ENCODE measurements at regions not wholly inside any gene's neighbourhood (a gene's known extent, or its start where the extent isn't known, plus 50 kb on each side); places are given as distances from the start of the nearest gene placed in this dataset.
"Not testable (repeated sequence)": the region's sequence is repeated elsewhere in the genome, so short reads cannot be mapped to it uniquely, and the experiment has no call there.

DNA sequence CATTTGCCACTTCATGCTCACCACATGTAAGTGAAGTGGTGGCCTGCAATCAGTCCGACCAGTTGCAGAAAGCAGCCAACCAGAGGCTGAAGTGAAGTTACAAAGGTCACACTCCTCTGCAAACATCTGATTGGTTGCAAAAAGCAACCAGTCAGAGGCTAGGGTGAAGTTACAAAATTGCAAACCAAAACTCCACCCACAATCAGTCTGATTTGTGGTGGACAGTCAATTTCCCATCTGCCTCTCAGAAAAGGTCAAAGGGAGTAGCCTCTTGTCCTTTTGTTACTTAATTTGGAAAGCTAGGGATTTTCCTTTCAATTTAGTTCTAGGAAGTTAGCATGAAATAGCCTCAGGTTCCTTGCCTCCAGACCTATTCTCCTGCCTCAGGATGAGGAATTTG lies 185.0 kb downstream of the UXS1 start:
- intact Hi-C loops (cut with micrococcal nuclease): no loop called here

DNA sequence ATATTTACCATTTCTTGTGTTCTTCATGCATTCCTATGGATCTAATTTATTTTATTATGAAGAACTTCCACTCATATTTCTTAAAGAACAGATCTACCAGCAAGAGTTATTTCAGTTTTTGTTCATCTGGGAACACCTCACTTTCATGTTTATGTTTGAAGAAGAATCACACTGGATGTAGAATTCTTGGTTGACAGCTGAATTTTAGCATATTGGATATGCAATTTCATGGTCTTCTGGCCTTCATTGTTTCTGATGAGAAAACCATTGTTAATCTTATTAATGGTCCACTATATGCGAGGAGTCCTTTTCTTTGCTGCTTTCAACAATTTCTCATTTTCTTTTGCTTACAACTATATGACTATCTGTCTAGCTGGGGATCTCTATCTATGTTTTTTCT lies 189.2 kb downstream of the UXS1 start:
- intact Hi-C loops (cut with micrococcal nuclease): no loop called here

DNA sequence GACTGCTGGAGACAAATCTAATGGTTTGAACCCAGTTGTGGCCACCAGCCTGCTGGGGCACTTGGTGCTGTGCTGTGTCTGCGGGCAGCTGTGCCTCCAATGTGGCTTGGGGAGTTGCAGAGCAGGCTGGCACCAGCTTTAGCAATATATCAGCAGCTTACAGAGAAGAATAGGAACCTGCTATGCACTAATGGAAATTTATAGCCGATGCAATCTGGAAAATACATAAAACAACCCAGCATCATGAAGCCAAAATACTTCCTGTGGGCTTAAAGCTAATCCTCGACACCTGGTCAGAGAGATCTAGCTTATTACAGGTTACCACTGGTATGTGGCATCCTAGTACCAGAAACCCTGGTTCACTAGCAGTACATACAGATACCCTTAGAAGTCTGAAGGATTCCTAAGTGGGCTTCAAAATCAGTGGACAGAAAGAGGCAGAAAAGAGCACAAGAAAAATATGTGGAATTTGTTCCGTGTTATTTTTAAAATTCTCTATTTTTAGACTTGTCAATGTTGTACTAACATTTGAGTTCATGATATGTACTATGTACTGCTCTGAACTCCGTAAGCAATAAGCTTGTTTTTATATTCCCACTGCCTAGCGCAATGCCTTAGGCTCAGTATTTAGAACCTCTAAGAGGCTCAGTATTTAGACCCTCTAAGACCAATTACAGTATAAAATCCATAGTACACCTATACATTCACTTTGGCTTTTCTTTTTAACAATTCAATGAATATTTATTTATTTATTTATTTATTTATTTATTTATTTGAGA lies 194.7 kb downstream of the UXS1 start:
- intact Hi-C loops (cut with micrococcal nuclease): no loop called here

DNA sequence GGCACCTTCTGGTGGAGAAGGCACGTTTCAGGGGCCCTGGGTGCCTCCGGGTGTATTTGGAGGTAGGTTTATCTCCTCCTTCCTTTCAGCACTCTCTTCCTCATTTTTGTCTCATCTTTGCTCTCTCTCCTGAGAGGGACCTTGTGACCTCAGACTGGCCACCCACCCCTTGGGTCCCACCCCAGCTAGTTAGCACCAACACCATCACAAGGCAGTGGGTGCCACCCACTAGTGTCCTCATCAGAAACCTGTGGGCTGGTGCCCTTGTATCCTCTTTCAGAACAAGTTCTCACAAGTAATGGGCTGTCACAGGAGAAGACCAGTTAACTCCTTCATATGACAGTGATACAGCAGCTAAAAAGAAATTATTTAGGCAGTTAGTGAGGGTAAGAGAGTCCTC lies 196.4 kb downstream of the UXS1 start:
- intact Hi-C loops (cut with micrococcal nuclease): no loop called here

DNA sequence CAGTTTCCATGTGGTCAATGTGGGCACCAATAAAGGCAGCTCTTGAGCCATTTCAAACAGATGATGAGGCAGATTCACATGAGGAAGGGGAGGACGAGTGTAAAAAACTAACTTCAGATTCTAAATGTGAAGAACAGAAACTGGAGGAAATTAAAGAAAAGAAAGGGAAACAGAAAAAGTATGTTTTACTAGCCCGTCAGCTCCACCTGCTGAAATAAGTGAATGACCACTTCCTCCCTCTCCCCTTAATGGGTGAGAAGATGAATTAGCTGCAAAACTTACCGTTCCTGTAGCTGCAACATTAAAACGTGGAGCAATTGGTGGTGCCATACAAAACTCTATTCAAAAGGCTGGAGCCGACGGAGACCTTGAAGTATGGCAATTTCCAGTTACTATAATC lies 203.5 kb downstream of the UXS1 start:
- intact Hi-C loops (cut with micrococcal nuclease): no loop called here

DNA sequence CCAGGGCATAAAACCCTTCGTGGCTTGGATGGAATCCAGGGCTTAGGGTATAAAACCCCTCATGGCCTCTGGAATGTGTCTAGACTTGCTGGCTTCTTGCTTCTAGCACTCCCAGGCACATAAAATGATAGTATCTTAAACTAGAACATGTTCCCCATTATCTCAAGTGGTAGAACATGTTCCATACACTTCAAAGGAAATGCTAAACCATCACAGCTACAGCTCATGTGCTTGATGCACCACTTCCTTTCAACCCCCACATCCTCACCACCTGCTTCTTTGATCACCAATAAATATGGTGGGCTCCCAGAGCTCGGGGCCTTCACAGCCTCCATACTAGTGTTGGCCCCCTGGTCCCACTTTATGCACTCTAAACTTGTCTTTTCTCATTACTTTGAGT lies 204.3 kb downstream of the UXS1 start:
- intact Hi-C loops (cut with micrococcal nuclease): not testable (repeated sequence)

DNA sequence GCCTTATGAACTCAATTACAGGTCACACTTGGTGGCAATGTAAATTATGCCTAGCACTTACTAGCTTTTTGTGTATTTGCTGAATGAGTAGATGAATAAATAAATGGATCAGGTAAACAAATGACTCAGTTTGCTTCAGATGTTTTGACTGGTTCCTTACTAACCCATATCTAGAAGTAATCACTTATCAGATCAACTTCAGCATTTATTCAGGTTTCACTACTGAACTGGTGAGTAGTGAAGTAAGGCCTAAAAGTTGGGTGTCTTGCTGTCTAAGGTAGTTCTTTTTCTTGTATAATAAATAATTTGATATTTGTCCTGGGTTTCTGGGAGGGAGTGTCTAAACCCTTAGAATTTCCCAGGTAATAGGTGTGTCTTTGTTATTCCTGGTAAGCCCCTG lies 205.0 kb downstream of the UXS1 start:
- intact Hi-C loops (cut with micrococcal nuclease): no loop called here

DNA sequence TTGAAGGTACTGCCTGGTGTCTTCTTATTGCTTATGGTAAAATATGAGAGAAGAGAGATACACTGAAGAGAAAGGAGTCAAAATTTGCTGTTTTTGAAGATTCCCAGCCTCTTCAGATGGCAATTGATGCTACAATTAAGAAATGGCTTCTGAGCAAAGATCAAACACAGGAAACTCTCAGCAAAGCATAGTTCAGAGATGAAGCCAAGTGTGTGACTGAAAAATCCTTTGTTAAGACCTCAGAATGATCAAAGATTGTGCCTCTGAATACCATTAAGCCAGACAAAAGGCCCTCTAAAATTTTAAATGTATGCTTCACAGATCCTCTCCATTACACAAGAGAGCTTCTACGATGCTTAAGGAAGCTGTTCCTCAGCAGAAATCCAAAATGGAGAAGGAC lies 216.3 kb downstream of the UXS1 start:
- intact Hi-C loops (cut with micrococcal nuclease): no loop called here

DNA sequence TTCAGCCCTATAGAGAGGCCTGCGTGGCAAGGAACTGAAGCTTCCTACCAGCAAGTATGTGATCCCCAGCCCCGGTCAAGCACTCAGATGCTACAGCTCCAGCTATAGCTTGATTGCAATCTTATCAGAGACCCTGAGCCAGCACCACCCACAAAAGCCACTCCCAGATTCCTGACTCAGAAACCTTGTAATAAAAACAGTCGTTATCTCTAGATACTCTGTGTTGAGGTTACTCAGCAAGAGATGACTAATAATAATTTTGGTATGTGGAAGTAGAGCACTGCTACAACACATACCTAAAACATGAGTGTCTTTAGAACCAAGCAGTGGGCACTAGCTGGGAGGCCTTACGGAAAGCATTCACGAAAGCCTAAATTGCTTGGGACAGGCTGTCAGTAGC lies 216.9 kb downstream of the UXS1 start:
- intact Hi-C loops (cut with micrococcal nuclease): no loop called here

DNA sequence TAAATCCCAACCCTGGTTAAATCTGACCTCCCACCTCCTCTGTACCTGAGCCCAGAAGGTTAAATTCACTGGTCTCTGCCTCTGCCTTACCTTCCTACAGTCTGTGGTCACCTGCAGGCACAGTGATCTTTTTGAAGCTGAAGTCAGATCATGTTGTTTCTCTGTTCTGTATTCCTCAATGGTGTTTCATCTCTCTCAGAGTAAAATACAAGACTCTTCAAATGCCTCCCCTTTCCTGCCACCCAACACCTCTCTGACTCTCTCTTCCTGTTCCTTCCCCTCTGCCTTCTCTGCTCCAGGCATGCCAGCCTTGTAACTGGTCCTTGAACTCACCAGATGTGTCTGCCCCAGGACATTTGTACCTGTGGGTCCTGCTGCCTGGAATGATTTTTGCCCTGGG lies 219.3 kb downstream of the UXS1 start:
- intact Hi-C loops (cut with micrococcal nuclease): no loop called here

DNA sequence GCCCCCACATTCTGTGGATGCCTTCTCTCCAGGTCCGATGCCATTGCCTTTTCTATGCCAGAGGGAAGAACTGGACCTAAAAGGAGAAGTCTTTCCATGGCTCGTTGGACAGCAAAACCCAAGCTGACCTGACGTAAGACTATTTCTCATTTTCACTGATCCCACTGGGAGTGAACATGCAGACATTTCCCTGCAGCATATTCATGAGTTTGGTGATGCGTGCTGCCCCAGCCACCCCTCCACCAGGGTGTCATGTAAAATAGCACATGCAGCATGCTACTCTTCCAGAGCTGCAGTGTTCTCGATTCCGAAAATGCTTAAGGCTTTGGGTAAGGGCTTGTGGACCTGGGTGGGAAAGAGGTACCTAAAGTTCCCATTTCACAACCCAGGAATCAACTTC lies 221.2 kb downstream of the UXS1 start:
- intact Hi-C loops (cut with micrococcal nuclease): no loop called here

DNA sequence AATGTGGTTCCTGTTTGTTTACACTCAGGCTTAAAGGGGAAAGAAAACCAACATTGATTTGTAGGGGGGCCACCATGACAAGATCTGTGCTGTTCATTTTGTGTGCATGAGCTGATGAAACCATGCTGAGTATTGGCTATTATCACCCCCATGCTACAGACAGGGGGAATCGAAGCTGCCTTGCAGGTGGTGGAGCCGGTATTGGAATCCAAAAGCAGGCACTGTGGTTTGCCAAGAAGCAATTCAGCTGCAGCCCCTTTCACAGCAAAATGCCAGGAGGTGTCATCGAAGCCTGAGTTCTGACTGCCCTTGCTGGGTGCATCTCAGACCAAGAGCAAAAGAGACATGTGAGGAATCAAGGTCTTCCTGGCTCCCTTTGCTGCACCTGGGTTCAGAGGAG lies 221.9 kb downstream of the UXS1 start:
- intact Hi-C loops (cut with micrococcal nuclease): no loop called here

DNA sequence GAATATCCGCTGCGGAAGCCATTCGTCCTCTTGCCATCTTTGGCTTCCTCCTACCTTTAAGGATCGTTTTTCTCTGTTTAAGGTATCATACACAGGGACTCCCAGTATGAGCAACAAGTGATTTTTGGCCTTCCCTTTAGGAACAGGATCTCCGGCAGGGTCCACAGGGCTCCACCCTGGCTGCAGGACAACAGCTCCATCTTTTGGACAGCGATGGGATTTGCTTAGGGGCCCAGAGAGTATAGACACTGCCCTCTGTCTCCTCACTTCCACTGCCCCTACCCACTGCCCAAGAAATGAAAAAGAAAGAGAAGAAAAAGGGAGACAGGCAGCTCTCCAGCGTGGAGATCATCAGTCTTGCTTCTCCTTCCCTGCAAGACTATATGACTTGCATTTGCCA lies 224.5 kb downstream of the UXS1 start:
- intact Hi-C loops (cut with micrococcal nuclease): loop anchor here (1.0 kb wide), 1 partner anchor 393 kb away; no protein-coding TSS in a partner anchor

DNA sequence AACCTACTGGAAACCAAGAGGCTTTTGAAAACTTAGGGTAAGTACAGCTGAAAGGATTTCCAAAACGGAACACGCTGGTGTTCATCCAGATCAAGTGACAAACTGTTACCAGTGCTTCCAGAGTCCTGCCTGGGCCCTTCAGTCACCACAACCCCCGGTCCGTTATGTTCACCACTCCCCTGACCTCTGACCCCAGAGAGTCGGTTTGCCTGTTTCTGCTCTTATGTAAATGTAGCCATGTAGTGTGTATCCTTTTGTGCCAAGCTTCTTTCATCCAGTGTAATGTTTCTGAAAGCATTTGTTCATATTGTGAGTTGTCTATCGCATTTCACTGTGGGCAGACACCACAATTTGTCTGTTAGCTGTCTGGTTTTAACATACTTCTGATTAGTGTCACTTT lies 217.5 kb downstream of the NCK2 start:
- intact Hi-C loops (cut with micrococcal nuclease): no loop called here

DNA sequence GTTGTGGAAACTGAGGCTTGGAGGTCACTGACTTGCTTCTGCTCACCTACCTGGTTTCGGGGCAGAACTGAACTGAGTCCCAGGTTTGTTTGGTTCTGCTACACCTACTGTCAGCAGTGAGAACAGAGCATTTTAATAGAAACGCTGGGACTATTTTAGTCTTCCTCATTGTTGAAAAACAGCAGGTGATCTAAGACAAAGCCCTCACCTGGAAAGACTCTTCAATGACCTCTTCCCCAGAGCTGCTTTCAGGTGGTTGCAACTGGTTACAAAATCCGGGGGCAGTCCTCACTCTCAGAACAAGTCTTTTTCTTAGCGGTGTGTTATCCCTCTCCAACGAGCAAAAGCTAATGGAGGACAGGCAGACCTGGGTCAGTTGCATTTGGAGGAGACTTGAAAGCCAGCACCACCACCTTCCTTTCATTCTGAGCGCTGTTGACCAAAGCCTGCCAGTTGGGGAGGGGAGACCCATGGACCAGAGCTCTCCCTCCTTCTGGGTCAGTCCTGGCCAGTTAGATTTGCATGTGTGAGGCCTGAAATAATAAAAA lies 217.0 kb downstream of the NCK2 start:
- intact Hi-C loops (cut with micrococcal nuclease): no loop called here

DNA sequence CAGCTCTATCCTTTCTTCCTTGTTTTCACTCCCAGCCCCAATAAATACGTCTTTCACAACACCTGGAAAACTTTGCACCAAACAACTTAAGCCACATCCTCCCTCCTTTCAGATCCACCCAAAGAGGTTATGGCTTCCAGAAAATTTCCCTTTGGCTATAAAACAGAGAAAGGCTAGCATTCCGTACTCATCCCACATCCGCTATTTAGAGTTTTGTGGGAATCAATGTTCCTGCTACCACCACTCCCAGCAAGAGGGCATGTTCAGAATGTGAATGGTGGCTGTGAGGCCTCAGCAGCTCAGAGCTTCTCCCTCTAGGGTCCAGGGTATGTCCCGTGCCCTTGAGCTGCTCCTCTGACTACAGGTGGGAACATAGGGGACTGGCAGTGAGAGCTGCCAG lies 214.6 kb downstream of the NCK2 start:
- intact Hi-C loops (cut with micrococcal nuclease): no loop called here

DNA sequence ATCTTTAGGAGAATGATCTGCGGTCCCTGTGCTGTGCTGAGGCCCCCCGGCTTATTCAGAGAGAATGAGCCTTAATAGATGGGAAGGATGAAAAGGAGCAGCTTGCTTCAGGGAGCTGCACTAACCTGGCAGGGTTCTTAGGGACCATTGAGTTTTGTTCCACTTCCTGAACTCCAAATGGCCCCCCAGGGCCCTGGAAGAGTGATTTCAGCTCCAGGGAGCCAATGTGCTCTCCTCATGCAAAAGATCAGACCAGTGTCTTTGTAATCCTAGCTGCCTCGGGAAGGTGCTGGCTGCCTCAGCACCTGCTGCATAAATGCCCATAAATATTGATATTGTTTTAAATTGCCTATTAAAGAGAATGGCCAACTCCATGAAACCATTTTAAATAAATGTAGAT lies 210.2 kb downstream of the NCK2 start:
- intact Hi-C loops (cut with micrococcal nuclease): no loop called here

DNA sequence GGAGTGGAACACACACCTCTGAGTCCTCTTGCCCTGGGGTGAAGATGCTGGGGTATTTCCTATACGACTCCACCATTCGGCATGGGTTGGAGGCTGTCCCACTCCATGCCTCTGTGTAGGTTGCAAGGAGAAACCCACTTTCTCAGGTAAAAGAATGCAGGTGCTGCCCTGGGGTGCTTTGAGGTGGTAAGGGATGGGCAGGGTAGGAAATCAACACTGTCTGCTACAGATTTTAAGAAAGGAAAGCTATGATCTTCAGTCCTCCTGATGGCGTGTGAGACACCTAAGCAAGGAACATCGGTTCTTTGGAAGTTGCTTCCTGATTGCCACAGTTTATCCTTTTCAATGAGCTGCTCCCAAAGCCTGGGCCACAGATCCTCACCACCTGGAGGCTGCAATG lies 209.2 kb downstream of the NCK2 start:
- intact Hi-C loops (cut with micrococcal nuclease): no loop called here

DNA sequence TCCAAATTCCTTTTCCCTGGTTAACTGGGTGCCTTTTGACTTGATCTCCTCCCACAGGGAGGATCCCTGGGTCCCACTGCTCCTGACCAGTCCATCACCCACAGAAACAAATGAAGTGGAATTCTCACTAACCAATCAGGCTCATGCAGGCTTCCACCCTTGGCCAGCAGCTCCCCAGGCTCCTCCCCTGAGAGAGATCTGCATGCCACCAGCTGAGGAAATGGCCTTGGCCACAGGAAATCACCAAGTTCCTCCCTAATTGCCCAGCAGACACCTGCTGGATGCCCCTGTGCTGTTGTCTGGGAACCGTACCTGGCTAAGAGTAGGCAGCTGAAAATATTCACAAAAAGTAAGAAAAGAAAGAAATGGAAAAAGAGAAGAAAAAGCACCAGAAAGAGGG lies 207.4 kb downstream of the NCK2 start:
- intact Hi-C loops (cut with micrococcal nuclease): no loop called here

DNA sequence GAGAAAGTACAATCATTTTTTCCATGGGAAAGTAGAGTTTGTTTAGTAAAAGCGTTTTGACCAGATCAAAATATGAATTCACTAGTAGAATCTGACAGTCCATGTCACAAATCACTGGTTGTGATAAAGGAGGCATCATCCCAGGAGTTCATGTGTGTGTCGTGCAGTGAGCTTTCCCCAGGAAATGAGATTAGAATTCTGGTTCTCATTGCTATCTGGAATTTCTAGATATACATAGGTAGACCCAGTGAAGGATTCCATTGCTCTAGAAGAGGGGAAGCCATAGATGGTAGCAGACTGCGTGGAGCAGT lies 206.6 kb downstream of the NCK2 start:
- intact Hi-C loops (cut with micrococcal nuclease): no loop called here

DNA sequence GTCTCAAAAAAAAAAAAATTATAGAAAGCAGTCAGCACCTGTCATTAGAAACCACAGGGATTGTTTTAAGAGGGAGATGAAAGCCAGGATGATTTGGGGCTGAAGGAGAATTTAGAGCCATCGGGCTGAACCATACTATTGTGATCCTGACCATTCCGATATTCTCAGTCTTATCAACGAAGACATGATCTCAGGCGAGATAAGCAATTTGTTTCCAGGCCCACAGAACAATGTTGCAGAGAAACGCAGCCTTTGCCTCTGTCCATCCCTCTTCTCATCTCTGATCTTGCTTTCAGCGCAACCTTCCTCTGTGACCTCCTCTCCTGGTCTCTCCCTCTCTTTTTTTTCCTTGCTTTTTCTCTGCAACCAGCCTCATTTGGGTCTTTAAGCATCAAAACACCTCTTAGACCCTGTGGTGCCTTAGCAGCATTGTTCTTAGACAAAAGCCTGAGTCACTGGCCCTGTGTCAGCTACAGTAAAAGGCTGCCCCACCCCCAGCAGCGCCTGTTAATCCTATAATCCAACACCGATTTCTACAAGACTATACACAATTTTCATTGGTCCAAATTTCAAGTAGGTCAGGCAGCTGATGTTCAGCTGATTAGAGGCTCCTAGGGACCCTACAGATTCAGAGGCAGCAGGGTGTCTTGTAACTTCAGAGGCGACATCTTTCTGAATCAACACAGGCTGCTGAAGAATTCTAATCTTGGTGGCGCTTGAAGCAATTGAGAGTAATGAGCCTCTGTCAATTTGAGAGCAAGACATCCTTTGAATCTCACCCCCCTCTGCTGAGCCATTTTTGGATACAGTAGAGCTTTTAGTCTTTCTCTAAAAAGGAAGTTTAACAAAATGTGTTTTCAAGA lies 206.0 kb downstream of the NCK2 start:
- intact Hi-C loops (cut with micrococcal nuclease): no loop called here

DNA sequence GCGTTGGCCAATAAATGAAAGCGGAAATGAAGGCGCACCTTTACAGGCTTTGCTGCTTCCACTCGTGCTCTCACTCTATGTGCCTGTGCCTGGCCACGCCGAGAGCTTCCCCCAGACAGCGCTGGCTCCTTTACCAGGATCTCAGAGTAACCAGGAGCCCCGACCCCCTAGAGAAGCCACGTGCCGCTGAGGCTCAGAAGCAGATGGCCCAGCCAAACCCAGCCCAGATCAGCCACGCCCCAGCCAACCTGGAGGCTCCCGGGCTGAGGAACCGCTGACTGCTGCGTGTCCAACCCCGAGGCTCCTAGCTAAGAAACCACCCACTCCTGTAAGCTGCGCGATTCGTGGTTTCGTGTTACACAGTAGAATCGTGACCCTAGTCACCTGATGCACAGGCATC lies 199.3 kb downstream of the NCK2 start:
- intact Hi-C loops (cut with micrococcal nuclease): no loop called here
